ENCODE measurements at regions not wholly inside any gene's neighbourhood (a gene's known extent, or its start where the extent isn't known, plus 50 kb on each side); places are given as distances from the start of the nearest gene placed in this dataset.
"Not testable (repeated sequence)": the region's sequence is repeated elsewhere in the genome, so short reads cannot be mapped to it uniquely, and the experiment has no call there.

DNA sequence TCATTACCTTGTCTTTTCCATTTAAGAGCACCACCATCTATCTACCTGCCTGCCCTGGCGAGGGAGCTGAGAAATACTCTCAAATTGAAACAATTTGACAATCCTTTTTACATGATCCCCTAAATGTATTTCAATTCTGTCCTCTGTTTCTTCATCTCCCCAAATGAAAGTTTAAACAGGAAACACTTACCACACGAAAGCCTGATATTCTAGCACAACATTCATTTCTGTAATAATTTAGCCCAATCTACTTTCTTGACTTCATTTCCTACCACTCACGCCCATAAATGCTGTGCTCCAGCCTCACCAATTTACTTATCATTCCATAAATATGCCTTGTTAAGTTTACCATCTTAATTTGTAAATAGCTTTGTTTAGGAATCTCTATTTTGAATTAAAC lies 89.8 kb upstream of the MS4A8 start (continued):
- TF ChIP-seq, protein P1, sequence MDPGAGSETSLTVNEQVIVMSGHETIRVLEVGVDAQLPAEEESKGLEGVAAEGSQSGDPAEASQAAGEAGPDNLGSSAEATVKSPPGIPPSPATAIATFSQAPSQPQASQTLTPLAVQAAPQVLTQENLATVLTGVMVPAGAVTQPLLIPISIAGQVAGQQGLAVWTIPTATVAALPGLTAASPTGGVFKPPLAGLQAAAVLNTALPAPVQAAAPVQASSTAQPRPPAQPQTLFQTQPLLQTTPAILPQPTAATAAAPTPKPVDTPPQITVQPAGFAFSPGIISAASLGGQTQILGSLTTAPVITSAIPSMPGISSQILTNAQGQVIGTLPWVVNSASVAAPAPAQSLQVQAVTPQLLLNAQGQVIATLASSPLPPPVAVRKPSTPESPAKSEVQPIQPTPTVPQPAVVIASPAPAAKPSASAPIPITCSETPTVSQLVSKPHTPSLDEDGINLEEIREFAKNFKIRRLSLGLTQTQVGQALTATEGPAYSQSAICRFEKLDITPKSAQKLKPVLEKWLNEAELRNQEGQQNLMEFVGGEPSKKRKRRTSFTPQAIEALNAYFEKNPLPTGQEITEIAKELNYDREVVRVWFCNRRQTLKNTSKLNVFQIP (CRISPR knock-in tag; IDR thresholded peaks at IDR 0.05; ENCODE audit: borderline replicate concordance, low read depth), result no peak

- TF ChIP-seq TSHZ2 (CRISPR knock-in tag; IDR thresholded peaks at IDR 0.05), result no peak
- no peak for TF ChIP-seq ARNTL (CRISPR knock-in tag; IDR thresholded peaks at IDR 0.05; ENCODE audit: borderline replicate concordance, low read depth)
- ATAC-seq, result no peak
These were observed 88.7 kb upstream of the MS4A8 start for GRCh38 chr11:60610702-60611101.

DNA sequence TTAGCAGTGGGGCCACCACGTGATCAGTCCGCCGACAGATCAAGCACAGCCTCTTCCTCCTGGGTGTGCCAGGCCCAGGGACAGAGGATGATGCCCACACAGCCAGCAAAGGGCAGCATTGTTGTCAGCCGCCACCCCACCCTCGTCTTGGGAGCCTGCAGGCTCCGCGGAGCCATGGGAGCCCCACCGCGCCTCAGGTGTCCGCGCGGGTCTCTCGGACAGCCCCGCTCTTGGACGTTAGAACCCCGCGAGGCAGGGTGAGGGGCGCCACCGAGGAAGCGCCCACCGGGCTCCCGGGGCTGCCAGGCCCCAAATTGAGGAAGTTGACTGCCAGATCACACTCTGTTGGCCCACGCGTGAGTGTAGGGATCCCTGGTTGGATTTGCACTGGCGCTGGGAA lies 83.9 kb upstream of the MS4A8 start:
- TF ChIP-seq, protein P2, sequence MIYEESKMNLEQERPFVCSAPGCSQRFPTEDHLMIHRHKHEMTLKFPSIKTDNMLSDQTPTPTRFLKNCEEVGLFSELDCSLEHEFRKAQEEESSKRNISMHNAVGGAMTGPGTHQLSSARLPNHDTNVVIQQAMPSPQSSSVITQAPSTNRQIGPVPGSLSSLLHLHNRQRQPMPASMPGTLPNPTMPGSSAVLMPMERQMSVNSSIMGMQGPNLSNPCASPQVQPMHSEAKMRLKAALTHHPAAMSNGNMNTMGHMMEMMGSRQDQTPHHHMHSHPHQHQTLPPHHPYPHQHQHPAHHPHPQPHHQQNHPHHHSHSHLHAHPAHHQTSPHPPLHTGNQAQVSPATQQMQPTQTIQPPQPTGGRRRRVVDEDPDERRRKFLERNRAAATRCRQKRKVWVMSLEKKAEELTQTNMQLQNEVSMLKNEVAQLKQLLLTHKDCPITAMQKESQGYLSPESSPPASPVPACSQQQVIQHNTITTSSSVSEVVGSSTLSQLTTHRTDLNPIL (CRISPR knock-in tag; IDR thresholded peaks at IDR 0.05; ENCODE audit: low read depth), result no peak
- no peak for TF ChIP-seq ARNTL (CRISPR knock-in tag; IDR thresholded peaks at IDR 0.05; ENCODE audit: borderline replicate concordance, low read depth)
- TF ChIP-seq BACH2 (CRISPR knock-in tag; IDR thresholded peaks at IDR 0.05; ENCODE audit: borderline replicate concordance), result no peak
- no peak for TF ChIP-seq ZFP3 (CRISPR knock-in tag; IDR thresholded peaks at IDR 0.05)
- no peak for TF ChIP-seq ZNF70 (CRISPR knock-in tag; IDR thresholded peaks at IDR 0.05)
- TF ChIP-seq ZNF565 (CRISPR knock-in tag; conservative IDR thresholded peaks at IDR 0.05; ENCODE audit: low read depth), result no peak
- TF ChIP-seq, protein P1 (CRISPR knock-in tag; IDR thresholded peaks at IDR 0.05; ENCODE audit: borderline replicate concordance, low read depth), result no peak
- no peak for TF ChIP-seq ESRRG (CRISPR knock-in tag; IDR thresholded peaks at IDR 0.05)
- TF ChIP-seq, protein P3, sequence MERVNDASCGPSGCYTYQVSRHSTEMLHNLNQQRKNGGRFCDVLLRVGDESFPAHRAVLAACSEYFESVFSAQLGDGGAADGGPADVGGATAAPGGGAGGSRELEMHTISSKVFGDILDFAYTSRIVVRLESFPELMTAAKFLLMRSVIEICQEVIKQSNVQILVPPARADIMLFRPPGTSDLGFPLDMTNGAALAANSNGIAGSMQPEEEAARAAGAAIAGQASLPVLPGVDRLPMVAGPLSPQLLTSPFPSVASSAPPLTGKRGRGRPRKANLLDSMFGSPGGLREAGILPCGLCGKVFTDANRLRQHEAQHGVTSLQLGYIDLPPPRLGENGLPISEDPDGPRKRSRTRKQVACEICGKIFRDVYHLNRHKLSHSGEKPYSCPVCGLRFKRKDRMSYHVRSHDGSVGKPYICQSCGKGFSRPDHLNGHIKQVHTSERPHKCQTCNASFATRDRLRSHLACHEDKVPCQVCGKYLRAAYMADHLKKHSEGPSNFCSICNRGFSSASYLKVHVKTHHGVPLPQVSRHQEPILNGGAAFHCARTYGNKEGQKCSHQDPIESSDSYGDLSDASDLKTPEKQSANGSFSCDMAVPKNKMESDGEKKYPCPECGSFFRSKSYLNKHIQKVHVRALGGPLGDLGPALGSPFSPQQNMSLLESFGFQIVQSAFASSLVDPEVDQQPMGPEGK (CRISPR knock-in tag; IDR thresholded peaks at IDR 0.05; ENCODE audit: borderline replicate concordance), result no peak
- TF ChIP-seq CSDC2 (CRISPR knock-in tag; IDR thresholded peaks at IDR 0.05), result no peak
- TF ChIP-seq PPARA (CRISPR knock-in tag; IDR thresholded peaks at IDR 0.05; ENCODE audit: borderline replicate concordance), result no peak
- no peak for ATAC-seq

DNA sequence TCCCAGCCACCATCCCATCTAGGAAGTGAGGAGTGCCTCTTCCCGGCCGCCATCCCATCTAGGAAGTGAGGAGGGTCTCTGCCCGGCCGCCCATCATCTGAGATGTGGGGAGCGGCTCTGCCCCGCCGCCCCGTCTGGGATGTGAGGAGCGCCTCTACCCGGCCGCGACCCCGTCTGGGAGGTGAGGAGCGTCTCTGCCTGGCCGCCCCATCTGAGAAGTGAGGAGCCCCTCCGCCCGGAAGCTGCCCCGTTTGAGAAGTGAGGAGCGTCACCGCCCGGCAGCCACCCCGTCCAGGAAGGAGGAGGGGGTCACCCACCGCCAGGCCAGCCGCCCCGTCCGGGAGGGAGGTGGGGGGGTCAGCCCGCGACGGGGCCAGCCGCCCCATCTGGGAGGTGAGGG lies 77.5 kb upstream of the MS4A8 start:
- not testable (repeated sequence) for ATAC-seq

DNA sequence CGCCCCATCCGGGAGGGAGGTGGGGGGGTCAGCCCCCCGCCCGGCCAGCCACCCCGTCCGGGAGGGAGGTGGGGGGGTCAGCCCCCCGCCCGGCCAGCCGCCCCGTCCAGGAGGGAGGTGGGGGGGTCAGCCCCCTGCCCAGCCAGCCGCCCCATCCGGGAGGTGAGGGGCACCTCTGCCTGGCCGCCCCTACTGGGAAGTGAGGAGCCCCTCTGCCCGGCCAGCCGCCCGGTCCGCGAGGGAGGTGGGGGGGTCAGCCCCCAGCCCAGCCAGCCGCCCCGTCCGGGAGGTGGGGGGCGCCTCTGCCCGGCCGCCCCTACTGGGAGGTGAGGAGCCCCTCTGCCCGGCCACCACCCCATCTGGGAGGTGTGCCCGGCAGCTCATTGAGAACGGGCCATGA lies 76.6 kb upstream of the MS4A8 start:
- not testable (repeated sequence) for ATAC-seq

GRCh38 chr11:60625262-60625661 lies 74.2 kb upstream of the MS4A8 start:
- ATAC-seq, result peak; percentile 77
- TF ChIP-seq TOX (CRISPR knock-in tag; IDR thresholded peaks at IDR 0.05; ENCODE audit: borderline replicate concordance), result no peak
- TF ChIP-seq ESRRG (CRISPR knock-in tag; IDR thresholded peaks at IDR 0.05), result no peak
- no peak for TF ChIP-seq CSDC2 (CRISPR knock-in tag; IDR thresholded peaks at IDR 0.05)
- TF ChIP-seq TSHZ2 (CRISPR knock-in tag; IDR thresholded peaks at IDR 0.05), result no peak
- no peak for TF ChIP-seq PPARA (CRISPR knock-in tag; IDR thresholded peaks at IDR 0.05; ENCODE audit: borderline replicate concordance)
- TF ChIP-seq ARNTL (CRISPR knock-in tag; IDR thresholded peaks at IDR 0.05; ENCODE audit: borderline replicate concordance, low read depth), result no peak
- TF ChIP-seq RARB (CRISPR knock-in tag; IDR thresholded peaks at IDR 0.05), result no peak
- TF ChIP-seq ISL1 (CRISPR knock-in tag; IDR thresholded peaks at IDR 0.05), result no peak
- TF ChIP-seq, protein P2 (CRISPR knock-in tag; IDR thresholded peaks at IDR 0.05; ENCODE audit: low read depth), result no peak
- no peak for TF ChIP-seq BACH2 (CRISPR knock-in tag; IDR thresholded peaks at IDR 0.05; ENCODE audit: borderline replicate concordance)
- no peak for TF ChIP-seq ZNF565 (CRISPR knock-in tag; conservative IDR thresholded peaks at IDR 0.05; ENCODE audit: low read depth)

Measured in SK-N-SH treated with all-trans-retinoic acid at 6 μM for 48 hours (cell line).